Uterus (tissue), 3 donors: ENCODE measurements at regions not wholly inside any gene's neighbourhood (a gene's known extent, or its start where the extent isn't known, plus 50 kb on each side); places are given as distances from the start of the nearest gene placed in this dataset.

Experiments used
- DNase-seq, 2 donors: peaks; one replicate each; pipeline ENCODE4 v3.0.0-alpha.2; 2019 to 2020
- H3K27ac ChIP-seq, 2 donors: fragments of 200-600 bp; sonication (generic); 1 replicate in 1 of 2; 2 replicates in 1 of 2; pipeline ENCODE4 v1.5.1; 2016 to 2018
- H3K27me3 ChIP-seq, 2 donors: fragments of 200-600 bp; sonication (generic); one replicate each; pipeline ENCODE4 v1.5.1; 2018 to 2019; ENCODE audit warnings: control low read depth in 1 of 2
- H3K36me3 ChIP-seq, 2 donors: fragments of 200-600 bp; sonication (generic); one replicate each; pipeline ENCODE4 v1.5.1; 2019; ENCODE audit warnings: control low read depth in 1 of 2
- H3K4me1 ChIP-seq, 2 donors: fragments of 200-600 bp; sonication (generic); one replicate each; pipeline ENCODE4 v1.5.1; 2018 to 2019; ENCODE audit warnings: control low read depth in 1 of 2
- H3K4me3 ChIP-seq, 2 donors: fragments of 200-600 bp; sonication (generic); 1 replicate in 1 of 2; 2 replicates in 1 of 2; pipeline ENCODE4 v1.5.1; 2018 to 2019; ENCODE audit warnings: mild to moderate bottlenecking in 1 of 2
- H3K9me3 ChIP-seq, 2 donors: fragments of 200-600 bp; sonication (generic); one replicate each; pipeline ENCODE4 v1.5.1; 2019; ENCODE audit warnings: control low read depth in 1 of 2
- CTCF ChIP-seq, 4 experiments: fragments of 200-600 bp in 2 of 4; fragments of 450-650 bp in 2 of 4; sonication (generic) in 2 of 4; IDR thresholded peaks; one replicate each; pipeline ENCODE4 v1.5.1; 2016 to 2019; ENCODE audit warnings: antibody characterized with exemption in 4 of 4, mild to moderate bottlenecking in 2 of 4, moderate library complexity in 1 of 4
- POLR2A ChIP-seq, 2 donors: fragments of 450-650 bp; IDR thresholded peaks; one replicate each; pipeline ENCODE4 v1.6.1; 2016; ENCODE audit warnings: antibody characterized with exemption in 2 of 2, mild to moderate bottlenecking in 1 of 2, moderate library complexity in 1 of 2
- intact Hi-C: fragments of 100-400 bp; cut with DNase I; formaldehyde crosslinking; loops from one replicate; pipeline ENCODE4 v1.15.1; 2023; ENCODE audit warnings: low total_unique reads
- donor health status: DM: yes; HTN: yes; CAD: no.

DNA sequence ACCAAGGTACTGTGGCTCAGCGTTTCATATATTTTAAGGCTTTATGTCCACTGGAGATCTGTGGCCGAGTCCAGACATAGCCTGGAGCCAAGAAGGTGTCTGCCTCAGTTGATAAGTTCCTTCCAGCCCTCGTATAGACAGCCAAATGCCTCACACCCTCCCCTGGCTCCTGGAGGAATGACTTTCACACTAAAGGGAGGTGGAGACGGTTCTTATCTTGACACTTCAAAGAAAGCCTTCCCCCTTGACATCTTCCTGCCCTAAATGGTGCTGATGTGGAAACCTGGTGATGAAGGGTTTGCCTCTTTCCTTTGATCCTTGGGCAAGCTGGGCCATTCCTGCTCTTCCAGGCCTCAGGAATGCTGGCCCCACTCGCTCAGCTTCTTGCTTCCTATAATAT is 474.8 kb upstream of the TBX3 start:
- no peak overlapping the region for H3K27ac ChIP-seq
- H3K4me3 ChIP-seq, result no peak overlapping the region
- no peak for TF ChIP-seq POLR2A (IDR thresholded peaks at IDR 0.05)
- TF ChIP-seq CTCF (IDR thresholded peaks at IDR 0.05), result no peak
- H3K9me3 ChIP-seq, result no peaks in the 10 kb centered on the region
- no peak for DNase-seq
- H3K27me3 ChIP-seq, result no peaks in the 10 kb centered on the region
- H3K36me3 ChIP-seq, result no peaks in the 10 kb centered on the region
- no peaks in the 10 kb centered on the region for H3K4me1 ChIP-seq
- intact Hi-C loops, result no loop called here

GRCh38 chr12:115155665-115156645 is 472.0 kb upstream of the TBX3 start:
- Histone ChIP-seq H3K4me3 (no peak overlapping the region), H3K4me1 (no peaks in the 10 kb centered on the region), H3K27me3 (no peaks in the 10 kb centered on the region), H3K9me3 (no peaks in the 10 kb centered on the region), H3K27ac (no peak overlapping the region), H3K36me3 (no peaks in the 10 kb centered on the region)
- no peak for DNase-seq
- intact Hi-C loops, result no loop called here
- TF ChIP-seq POLR2A (IDR thresholded peaks at IDR 0.05) (no peak), CTCF (IDR thresholded peaks at IDR 0.05) (no peak)

DNA sequence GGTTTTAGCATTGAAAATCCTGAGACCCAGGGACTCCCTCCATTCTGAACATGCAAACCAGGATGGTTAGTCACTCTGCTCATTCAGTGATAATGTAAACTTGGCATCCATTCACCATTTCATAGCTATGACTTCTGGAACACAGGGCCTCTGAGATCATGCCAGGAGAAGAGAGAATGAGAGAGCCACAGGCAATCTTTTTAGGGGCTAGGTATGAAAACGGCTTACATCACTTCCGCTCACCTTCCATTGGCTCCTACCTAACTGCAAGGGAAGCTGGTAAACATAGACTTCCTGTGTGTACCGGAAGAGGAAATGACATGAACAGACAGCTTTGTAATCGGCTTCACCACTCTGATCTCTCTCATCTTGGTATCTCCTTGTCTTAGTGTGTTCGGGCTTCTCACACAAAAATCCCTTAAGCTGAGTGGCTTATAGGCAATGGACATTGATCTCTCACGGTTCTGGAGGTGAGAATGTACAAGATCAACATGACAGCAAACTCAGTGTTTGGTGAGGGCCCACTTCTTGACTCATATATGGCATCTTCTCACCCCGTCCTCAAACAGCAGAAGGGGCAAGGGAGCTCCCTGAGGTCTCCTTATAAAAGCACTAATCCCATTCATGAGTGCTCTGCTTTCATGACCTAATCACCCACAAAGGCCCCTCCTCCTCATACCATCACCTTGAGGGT is 465.9 kb upstream of the TBX3 start:
- intact Hi-C loops, result no loop called here
- no peak for DNase-seq
- no peak overlapping the region for H3K4me3 ChIP-seq
- no peaks in the 10 kb centered on the region for H3K36me3 ChIP-seq
- no peak for TF ChIP-seq CTCF (IDR thresholded peaks at IDR 0.05)
- no peak for TF ChIP-seq POLR2A (IDR thresholded peaks at IDR 0.05)
- H3K9me3 ChIP-seq, result no peaks in the 10 kb centered on the region
- H3K4me1 ChIP-seq, result no peaks in the 10 kb centered on the region
- H3K27me3 ChIP-seq, result no peaks in the 10 kb centered on the region
- no peak overlapping the region for H3K27ac ChIP-seq

- no peaks in the 10 kb centered on the region for H3K4me1 ChIP-seq
- H3K27me3 ChIP-seq, result no peaks in the 10 kb centered on the region
- TF ChIP-seq POLR2A (IDR thresholded peaks at IDR 0.05) (no peak), CTCF (IDR thresholded peaks at IDR 0.05) (no peak)
- intact Hi-C loops, result no loop called here
- no peaks in the 10 kb centered on the region for H3K9me3 ChIP-seq
- H3K4me3 ChIP-seq, result no peak overlapping the region
- H3K36me3 ChIP-seq, result no peaks in the 10 kb centered on the region
- H3K27ac ChIP-seq, result no peak overlapping the region
- no peak for DNase-seq
Measured at GRCh38 chr12:115149279-115149678, 465.3 kb upstream of the TBX3 start.

DNA sequence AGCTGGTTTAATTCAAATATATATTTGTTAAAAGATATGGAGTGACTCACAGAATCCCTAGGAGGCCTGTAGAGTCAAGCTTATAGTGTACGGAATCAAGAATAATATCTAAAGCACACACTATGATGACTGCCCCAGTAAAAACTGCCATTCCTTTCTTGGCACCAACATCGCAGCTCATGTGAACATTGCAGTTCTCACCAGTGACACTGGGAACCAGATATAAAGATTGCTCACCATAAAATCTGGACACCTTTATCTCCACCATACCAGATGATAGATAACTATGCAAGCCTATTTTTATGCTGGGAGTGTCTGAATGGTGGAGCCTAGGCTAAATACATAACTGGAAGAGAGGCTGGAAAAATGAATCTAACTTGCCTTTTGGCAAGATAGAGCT is 463.9 kb upstream of the TBX3 start:
- no peak for DNase-seq
- Histone ChIP-seq H3K4me1 (no peaks in the 10 kb centered on the region), H3K36me3 (no peaks in the 10 kb centered on the region), H3K27me3 (no peaks in the 10 kb centered on the region), H3K27ac (no peak overlapping the region), H3K4me3 (no peak overlapping the region), H3K9me3 (no peaks in the 10 kb centered on the region)
- TF ChIP-seq POLR2A (IDR thresholded peaks at IDR 0.05) (no peak), CTCF (IDR thresholded peaks at IDR 0.05) (no peak)
- intact Hi-C loops, result no loop called here
